HG02759 (cell line): ENCODE measurements at regions not wholly inside any gene's neighbourhood (a gene's known extent, or its start where the extent isn't known, plus 50 kb on each side); places are given as distances from the start of the nearest gene placed in this dataset.
"Not testable (repeated sequence)": the region's sequence is repeated elsewhere in the genome, so short reads cannot be mapped to it uniquely, and the experiment has no call there.

Source experiments
- ATAC-seq: cut with Tn5 transposase; IDR thresholded peaks from one replicate; pipeline ENCODE4 v1.9.1; 2021; ENCODE audit warnings: mild to moderate bottlenecking, moderate library complexity; ENCODE audit not compliant: unreplicated experiment

DNA sequence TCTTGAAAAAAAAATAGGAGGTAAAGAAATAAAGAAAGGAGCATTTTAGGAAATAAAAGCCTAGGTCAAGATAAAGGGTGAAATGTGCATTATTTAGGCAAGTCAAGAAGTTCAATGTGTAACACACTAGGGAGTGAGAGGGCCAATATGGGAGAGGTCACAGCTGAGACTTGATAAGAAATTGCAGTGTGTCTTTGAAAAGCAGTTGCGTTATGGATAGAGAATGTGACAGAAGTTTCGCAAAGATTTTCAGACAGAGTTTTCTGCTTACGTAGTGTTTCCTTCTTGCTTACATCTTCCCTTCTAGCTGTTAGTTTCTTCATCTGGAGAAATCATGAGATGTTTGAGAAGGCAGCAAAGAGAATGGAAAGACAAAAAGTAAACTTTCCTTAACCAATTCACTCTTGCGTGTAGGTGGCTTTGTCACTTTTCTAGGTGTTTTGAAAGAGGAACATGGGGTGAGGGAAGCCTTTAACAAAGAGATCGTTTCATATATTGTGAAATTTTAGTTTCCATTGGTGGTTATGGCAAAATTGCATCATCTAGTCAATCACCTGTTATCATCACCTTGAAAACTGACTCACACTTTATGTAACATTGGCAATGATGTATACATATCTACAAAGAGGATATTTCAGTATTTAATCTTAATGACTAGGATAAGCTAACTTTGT, 975.5 kb downstream of the OLFM4 start:
- ATAC-seq = no peak

DNA sequence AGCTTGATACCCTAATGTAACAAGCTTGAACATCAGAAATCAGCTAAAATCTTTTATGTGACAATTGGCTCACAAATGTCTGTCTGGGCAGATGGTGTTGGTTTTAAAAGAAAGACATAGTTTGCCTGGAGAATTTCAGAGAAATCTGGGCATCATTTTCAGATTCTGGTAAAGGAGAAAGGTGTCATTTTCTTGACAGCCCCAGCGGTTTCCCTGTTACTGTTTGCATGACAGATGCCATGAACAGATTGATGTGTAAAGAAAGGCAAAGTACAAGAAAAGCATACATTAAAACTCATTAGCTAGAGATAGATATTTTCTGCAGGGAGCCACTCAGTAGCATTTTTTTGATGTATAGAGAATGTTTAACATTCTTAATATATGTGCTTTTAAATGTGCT, 987.9 kb downstream of the OLFM4 start:
- no peak for ATAC-seq

GRCh38 chr13:54018485-54018884, 989.9 kb downstream of the OLFM4 start:
- no peak for ATAC-seq

DNA sequence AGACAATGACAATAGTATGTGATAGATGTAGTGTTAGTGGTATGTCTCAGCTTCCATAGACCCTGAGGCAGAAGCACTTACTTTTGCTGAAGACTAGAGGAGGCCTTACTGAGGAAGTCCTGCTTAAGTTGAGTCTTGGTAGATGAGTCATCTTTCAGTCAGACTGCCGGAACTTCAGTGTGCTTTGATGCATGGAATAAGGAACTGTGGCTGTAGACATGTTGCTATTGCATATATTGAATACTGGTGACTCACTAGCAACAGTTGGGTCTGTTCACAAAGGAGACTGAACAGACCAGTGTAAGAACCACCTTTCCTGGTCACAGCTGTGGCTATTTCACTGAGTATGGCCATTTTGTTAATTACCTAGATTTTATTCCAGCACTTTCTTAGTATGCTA, 1000.6 kb downstream of the OLFM4 start:
- ATAC-seq = peak; percentile 100

GRCh38 chr13:54029720-54030119, 1001.1 kb downstream of the OLFM4 start:
- peak; percentile 11 for ATAC-seq

GRCh38 chr13:54033323-54033861, 1004.8 kb downstream of the OLFM4 start:
- no peak for ATAC-seq

DNA sequence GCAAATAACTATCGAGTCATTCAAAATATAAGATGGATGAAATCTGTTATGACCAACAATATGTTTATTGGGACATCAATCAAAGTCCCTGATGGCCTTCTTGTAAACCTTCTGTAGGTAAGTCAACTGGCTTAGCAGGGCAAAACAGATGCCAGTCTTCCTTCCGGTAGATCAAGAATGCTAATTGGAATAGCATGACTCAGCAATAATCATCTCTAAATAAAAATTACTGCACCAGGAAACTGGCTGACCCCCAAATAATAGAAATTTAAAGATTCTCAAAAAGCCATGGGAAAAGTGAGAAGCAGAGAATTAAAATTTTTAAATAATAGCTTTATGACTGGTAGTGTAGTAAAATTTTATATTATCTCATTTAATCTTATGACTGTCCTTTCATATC, 1005.4 kb downstream of the OLFM4 start:
- ATAC-seq = no peak

GRCh38 chr13:54057416-54057815, 1028.8 kb downstream of the OLFM4 start:
- ATAC-seq = not testable (repeated sequence)

DNA sequence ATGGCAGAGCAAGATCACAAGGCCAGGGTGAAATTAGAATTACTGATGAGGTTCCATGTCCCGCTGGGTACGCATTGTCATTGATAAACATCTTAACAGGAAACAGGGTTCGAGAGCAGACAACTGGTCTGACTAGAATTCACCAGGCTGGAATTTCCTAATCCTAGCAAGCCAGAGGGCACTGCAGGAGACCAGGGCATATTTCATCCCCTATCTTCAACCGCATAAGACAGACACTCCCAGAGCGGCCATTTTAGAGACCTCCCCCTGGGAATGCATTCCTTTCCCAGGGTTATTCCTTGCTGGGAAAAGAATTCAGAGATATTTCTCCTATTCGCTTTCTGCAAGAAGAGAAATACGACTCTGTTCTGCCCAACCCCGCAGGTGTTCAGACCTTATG, 1041.3 kb downstream of the OLFM4 start:
- not testable (repeated sequence) for ATAC-seq

DNA sequence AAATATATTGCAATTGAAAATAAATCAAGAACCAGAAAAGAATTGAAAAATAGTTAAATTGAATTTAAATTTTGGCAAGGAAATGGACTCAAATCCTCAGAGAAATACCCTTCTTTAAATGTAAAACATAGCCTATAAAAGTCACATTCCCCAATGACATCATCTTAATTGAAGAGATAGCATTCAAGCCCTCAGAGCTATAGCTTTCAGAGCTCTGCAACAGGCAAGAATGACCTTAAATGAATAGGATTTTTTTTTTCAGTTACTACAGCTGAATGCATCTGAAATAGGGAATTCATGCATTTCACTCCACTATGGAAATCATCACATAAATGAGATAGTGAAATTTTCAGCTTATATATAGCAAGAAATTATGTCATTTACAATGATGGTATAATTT, 1049.0 kb downstream of the OLFM4 start:
- no peak for ATAC-seq

- ATAC-seq = no peak
Observed at GRCh38 chr13:54078271-54078870, 1049.8 kb downstream of the OLFM4 start.

- ATAC-seq = not testable (repeated sequence)
Observed at GRCh38 chr13:54082309-54082708, 1053.7 kb downstream of the OLFM4 start.

DNA sequence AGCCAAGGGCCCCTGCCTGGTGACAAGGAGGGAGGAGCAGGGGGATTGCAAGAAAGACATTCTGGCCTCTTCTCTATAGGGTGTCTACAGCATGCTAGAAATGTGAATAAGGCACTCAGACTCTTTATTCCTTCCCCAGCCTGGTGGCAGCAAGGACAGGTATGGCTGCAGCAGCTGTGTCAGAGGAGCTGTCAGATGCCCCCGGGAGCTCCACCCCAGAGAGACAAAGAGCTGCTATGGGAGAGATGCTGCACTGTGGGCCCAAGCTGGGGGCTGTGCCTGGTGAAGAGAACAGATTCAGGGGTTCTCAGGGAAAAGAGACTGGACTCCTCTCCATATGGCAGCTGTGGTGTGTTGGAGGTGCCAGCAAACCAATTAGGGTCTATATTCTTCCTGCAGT, 1063.3 kb downstream of the OLFM4 start:
- no peak for ATAC-seq

- no peak for ATAC-seq
Observed at GRCh38 chr13:54092686-54093085, 1064.1 kb downstream of the OLFM4 start.

- no peak for ATAC-seq
Observed at GRCh38 chr13:54110597-54110996, 1082.0 kb downstream of the OLFM4 start.

GRCh38 chr13:54124700-54125099, 1096.1 kb downstream of the OLFM4 start:
- no peak for ATAC-seq

- not testable (repeated sequence) for ATAC-seq
Observed at GRCh38 chr13:54130931-54131330, 1102.3 kb downstream of the OLFM4 start.

DNA sequence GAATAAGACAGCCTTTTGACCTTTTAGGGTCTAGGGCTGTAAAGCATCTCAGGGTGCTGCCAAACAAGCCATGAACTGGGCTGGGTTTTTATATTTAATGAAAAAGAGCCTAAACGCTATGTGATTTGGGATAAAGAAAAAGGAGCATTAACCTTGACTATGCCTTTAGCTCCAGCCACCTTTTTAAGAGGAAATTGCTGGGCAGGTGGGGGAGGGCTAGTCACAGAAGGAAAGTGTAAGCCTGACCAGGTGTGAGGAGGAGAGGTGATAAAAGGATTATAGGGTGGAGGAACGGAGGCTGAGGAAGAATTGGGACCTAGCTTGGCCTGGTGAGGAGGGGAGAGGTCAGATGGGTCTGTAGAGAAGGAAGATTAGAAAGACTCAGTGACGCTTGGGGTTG, 1102.8 kb downstream of the OLFM4 start:
- ATAC-seq = not testable (repeated sequence)

DNA sequence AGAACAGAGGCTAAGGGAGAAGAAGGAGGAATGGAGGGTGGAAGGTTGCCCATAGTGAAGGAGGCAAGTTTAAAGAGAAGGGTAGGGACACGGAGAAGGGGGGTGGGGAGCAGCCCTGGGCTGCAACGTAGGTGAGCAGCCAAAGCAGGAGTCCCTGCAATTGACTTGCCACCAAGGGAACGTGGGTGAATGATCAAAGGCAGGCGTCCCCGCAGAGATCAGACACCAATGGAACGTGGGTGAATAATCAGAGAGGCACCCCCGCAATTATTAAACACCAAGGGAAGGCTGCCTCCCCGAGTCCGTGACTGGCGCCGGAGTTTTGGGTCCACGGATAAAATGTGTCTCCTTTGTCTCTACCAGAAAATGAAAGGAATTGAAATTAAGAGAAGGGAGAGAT, 1103.5 kb downstream of the OLFM4 start:
- ATAC-seq = not testable (repeated sequence)

DNA sequence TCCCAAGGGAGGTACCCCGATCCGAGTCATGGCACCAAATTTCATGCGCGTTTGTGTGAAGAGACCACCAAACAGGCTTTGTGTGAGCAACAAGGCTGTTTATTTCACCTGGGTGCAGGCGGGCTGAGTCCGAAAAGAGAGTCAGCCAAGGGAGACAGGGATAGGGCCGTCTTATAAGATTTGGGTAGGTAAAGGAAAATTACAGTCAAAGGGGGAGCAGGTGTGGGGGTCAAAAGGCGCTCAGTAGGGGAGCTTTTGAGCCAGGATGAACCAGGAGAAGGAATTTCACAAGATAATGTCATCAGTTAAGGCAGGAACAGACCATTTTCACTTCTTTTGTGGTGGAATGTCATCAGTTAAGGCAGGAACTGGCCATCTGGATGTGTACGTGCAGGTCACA, 1104.1 kb downstream of the OLFM4 start:
- ATAC-seq = not testable (repeated sequence)

GRCh38 chr13:54133746-54134145, 1105.1 kb downstream of the OLFM4 start:
- no peak for ATAC-seq

DNA sequence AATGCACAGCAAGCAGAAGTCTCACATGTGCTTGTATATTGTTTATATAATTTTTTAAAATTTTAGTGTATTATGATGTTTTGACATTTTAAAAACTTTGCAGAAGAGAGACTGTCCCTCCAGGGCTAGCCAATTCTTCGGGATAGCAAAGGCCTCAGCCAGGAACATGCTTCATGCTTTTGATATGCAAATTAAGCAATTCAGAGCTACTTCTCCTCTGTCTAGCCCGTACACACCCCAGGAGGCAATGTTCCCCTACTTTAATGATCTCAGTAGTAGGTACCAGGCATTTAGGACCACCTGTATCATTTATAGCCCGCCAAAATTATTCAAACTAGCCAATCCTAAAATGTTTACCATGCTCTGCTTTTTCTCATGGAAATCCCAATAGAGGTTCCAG, 1116.2 kb downstream of the OLFM4 start:
- no peak for ATAC-seq

DNA sequence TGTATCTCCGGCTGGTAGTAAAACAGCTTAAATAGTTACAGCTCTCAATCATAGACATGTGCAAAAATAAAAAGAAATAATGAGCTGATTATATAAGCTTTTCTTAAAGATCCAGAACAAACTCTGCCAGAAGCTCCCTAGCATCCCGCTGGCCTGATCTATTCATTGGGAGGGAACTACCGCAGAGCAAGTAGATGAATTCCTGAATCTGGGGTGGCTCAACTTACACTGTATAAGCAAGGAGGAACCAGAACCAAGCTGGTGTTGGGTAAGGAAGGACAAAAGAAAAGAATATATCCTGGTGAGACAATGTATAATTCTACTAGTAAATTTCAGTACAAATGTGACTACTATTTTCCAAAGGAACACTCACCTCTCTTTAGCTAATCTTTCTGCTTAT, 1122.2 kb downstream of the OLFM4 start:
- ATAC-seq = no peak
